ENCODE measurements at regions not wholly inside any gene's neighbourhood (a gene's known extent, or its start where the extent isn't known, plus 50 kb on each side); places are given as distances from the start of the nearest gene placed in this dataset.

- no peak for DNase-seq (ENCODE audit: low read depth in 2 of 2)
- no peak overlapping the region for H3K4me3 ChIP-seq (replicated peaks in 1 of 2; ENCODE audit: low read depth in 2 of 2, low read length in 2 of 2)
- TF ChIP-seq, protein P1, sequence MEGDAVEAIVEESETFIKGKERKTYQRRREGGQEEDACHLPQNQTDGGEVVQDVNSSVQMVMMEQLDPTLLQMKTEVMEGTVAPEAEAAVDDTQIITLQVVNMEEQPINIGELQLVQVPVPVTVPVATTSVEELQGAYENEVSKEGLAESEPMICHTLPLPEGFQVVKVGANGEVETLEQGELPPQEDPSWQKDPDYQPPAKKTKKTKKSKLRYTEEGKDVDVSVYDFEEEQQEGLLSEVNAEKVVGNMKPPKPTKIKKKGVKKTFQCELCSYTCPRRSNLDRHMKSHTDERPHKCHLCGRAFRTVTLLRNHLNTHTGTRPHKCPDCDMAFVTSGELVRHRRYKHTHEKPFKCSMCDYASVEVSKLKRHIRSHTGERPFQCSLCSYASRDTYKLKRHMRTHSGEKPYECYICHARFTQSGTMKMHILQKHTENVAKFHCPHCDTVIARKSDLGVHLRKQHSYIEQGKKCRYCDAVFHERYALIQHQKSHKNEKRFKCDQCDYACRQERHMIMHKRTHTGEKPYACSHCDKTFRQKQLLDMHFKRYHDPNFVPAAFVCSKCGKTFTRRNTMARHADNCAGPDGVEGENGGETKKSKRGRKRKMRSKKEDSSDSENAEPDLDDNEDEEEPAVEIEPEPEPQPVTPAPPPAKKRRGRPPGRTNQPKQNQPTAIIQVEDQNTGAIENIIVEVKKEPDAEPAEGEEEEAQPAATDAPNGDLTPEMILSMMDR (IDR thresholded peaks at IDR 0.05; ENCODE audit: low read depth, low read length) = no peak
Measured at GRCh38 chr16:59405802-59406201, 671.7 kb upstream of the GOT2 start.

DNA sequence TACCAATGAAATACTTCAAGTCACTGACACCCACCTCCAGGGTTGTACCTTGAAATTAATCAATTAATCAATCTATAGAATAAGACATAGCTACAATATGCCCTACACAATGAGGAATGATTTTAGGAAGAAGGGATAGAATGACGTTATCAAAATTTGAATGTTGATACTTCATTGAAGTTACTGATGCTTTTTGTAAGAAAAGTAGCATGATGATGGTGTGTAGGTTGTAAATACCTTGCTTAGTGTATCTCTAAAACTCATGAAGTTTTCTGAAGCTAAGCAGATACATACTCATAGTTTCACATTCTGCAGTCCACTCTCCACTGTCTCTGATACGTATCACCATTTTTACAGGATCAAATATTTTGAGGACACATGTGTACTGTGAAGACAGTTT, 670.4 kb upstream of the GOT2 start:
- TF ChIP-seq, protein P1 (IDR thresholded peaks at IDR 0.05; ENCODE audit: low read depth, low read length) = no peak
- DNase-seq (ENCODE audit: low read depth in 2 of 2) = no peak
- H3K4me3 ChIP-seq (replicated peaks in 1 of 2; ENCODE audit: low read depth in 2 of 2, low read length in 2 of 2) = no peak overlapping the region

DNA sequence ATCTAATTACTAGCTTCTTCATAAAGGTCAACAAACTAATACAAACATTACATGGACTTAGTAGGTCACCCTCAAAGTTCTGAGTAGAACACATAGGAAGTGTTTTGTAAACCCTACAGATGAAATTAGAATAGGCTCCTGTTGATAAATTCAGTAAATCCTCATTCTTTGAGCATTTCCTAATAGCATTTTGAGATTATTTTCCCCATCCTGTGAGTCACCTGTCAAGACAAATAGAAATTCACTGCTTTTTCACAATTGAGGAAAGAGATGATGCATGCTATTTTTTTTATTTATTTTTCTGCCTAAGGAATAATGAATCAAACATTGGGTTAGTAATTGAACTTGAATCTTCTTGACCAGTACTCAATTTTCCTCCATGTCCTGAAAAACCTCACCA, 666.7 kb upstream of the GOT2 start:
- TF ChIP-seq, protein P1 (IDR thresholded peaks at IDR 0.05; ENCODE audit: low read depth, low read length) = no peak
- H3K4me3 ChIP-seq (replicated peaks in 1 of 2; ENCODE audit: low read depth in 2 of 2, low read length in 2 of 2) = no peak overlapping the region
- DNase-seq (ENCODE audit: low read depth in 2 of 2) = peak in 1 of 2 donors; percentile 4

- no peak for DNase-seq (ENCODE audit: low read depth in 2 of 2)
- TF ChIP-seq, protein P1 (IDR thresholded peaks at IDR 0.05; ENCODE audit: low read depth, low read length) = no peak
- H3K4me3 ChIP-seq (replicated peaks in 1 of 2; ENCODE audit: low read depth in 2 of 2, low read length in 2 of 2) = no peak overlapping the region
Measured at GRCh38 chr16:59397638-59398037, 663.5 kb upstream of the GOT2 start.

GRCh38 chr16:59394526-59394925, 660.4 kb upstream of the GOT2 start:
- TF ChIP-seq, protein P1 (IDR thresholded peaks at IDR 0.05; ENCODE audit: low read depth, low read length) = no peak
- no peak for DNase-seq (ENCODE audit: low read depth in 2 of 2)
- H3K4me3 ChIP-seq (replicated peaks in 1 of 2; ENCODE audit: low read depth in 2 of 2, low read length in 2 of 2) = no peak overlapping the region

DNA sequence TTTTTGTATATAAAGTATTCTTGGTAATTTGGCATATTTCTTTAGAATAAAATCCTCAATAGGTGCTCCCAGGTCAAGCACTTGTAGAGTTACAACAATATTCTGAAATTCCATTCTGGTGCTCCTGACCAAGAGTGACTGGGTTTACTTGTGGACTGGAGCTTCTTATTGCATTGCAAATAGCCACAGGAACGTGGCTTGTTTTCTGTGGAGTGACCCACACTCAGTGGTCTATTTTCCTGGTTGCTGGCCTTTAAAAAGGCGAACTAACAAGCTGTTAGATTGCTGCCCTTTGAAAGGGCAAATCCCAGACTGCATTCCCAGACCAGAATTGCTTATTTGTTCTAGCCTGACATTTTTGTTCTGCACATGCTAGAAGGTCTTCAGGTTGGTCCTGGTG, 658.8 kb upstream of the GOT2 start:
- H3K4me3 ChIP-seq (replicated peaks in 1 of 2; ENCODE audit: low read depth in 2 of 2, low read length in 2 of 2) = no peak overlapping the region
- TF ChIP-seq, protein P1 (IDR thresholded peaks at IDR 0.05; ENCODE audit: low read depth, low read length) = no peak
- DNase-seq (ENCODE audit: low read depth in 2 of 2) = no peak

GRCh38 chr16:59391617-59392364, 657.7 kb upstream of the GOT2 start:
- H3K4me3 ChIP-seq (replicated peaks in 1 of 2; ENCODE audit: low read depth in 2 of 2, low read length in 2 of 2) = no peak overlapping the region
- TF ChIP-seq, protein P1 (IDR thresholded peaks at IDR 0.05; ENCODE audit: low read depth, low read length) = no peak
- no peak for DNase-seq (ENCODE audit: low read depth in 2 of 2)
